IMR-90 (cell line): ENCODE measurements at regions not wholly inside any gene's neighbourhood (a gene's known extent, or its start where the extent isn't known, plus 50 kb on each side); places are given as distances from the start of the nearest gene placed in this dataset.
"Not testable (repeated sequence)": the region's sequence is repeated elsewhere in the genome, so short reads cannot be mapped to it uniquely, and the experiment has no call there.

ENCODE experiments used
- ATAC-seq: fragments of 200-7000 bp; cut with Tn5 transposase; 2 replicates; pipeline ENCODE4 v1.9.1; 2020; ENCODE audit warnings: low read depth, mild to moderate bottlenecking, moderate library complexity
- BruUV-seq: library from RNA; stranded (reverse); fragments of 400-500 nt; replicated peaks from 2 replicates; lab custom pipeline; 2021; lab: Mats Ljungman, UMichigan
- CTCF ChIA-PET: fragments of 300-600 bp; formaldehyde crosslinking; extraction: SDS; loops from one replicate; lab custom pipeline; 2021; ENCODE audit warnings: antibody characterized with exemption; lab: Yijun Ruan, JAX
- POLR2A ChIA-PET: fragments of 300-600 bp; sonication (Branson Sonifier 250); formaldehyde crosslinking; loops from one replicate; lab custom pipeline; 2022; ENCODE audit warnings: antibody characterized with exemption; ENCODE audit not compliant: unreplicated experiment; lab: Charles Lee
- DNase-seq: peaks from one replicate; pipeline ENCODE4 v3.0.0; 2013
- H2AFZ ChIP-seq: replicated peaks from 2 replicates; pipeline ENCODE3; 2013; ENCODE audit warnings: low read length, mild to moderate bottlenecking; ENCODE audit not compliant: poor library complexity
- H2AK5ac ChIP-seq: 2 replicates; pipeline ENCODE4 v1.6.1; 2013; ENCODE audit warnings: low read depth, low read length, inconsistent platforms
- H2AK9ac ChIP-seq: replicated peaks from 2 replicates; pipeline ENCODE3; 2013; ENCODE audit warnings: mild to moderate bottlenecking, low read depth, low read length, moderate library complexity; ENCODE audit not compliant: poor library complexity
- H2BK120ac ChIP-seq: 2 replicates; pipeline ENCODE4 v1.6.1; 2013; ENCODE audit warnings: low read depth, low read length, inconsistent platforms
- H2BK15ac ChIP-seq: 3 replicates; pipeline ENCODE4 v1.6.1; 2013; ENCODE audit warnings: low read depth, low read length, inconsistent platforms
- H2BK20ac ChIP-seq: 2 replicates; pipeline ENCODE4 v1.6.1; 2013; ENCODE audit warnings: low read depth, mild to moderate bottlenecking, inconsistent platforms, low read length, moderate library complexity
- H2BK5ac ChIP-seq: 2 replicates; pipeline ENCODE4 v1.6.1; 2013; ENCODE audit warnings: mild to moderate bottlenecking, low read depth, low read length, inconsistent platforms; ENCODE audit not compliant: poor library complexity, severe bottlenecking
- H3K14ac ChIP-seq: replicated peaks from 2 replicates; pipeline ENCODE4 v1.6.1; 2013; ENCODE audit warnings: low read depth, low read length, inconsistent platforms
- H3K18ac ChIP-seq: 2 replicates; pipeline ENCODE4 v1.6.1; 2013; ENCODE audit warnings: low read depth, low read length, control low read depth
- H3K23ac ChIP-seq: 2 replicates; pipeline ENCODE4 v1.6.1; 2013; ENCODE audit warnings: low read depth, low read length, inconsistent platforms
- H3K27ac ChIP-seq: 2 replicates; pipeline ENCODE4 v1.5.1; 2013; ENCODE audit warnings: mild to moderate bottlenecking, control low read depth, low read length; ENCODE audit not compliant: insufficient read depth
- H3K27me3 ChIP-seq: 2 replicates; pipeline ENCODE4 v1.6.1; 2013; ENCODE audit warnings: low read length; ENCODE audit not compliant: control insufficient read depth, insufficient read depth
- H3K36me3 ChIP-seq: 2 replicates; pipeline ENCODE4 v1.6.1; 2013; ENCODE audit warnings: low read length, mixed read lengths; ENCODE audit not compliant: control insufficient read depth, insufficient read depth
- H3K4ac ChIP-seq: 2 replicates; pipeline ENCODE4 v1.6.1; 2013; ENCODE audit warnings: low read depth, low read length, inconsistent platforms
- H3K4me1 ChIP-seq: 2 replicates; pipeline ENCODE4 v1.6.1; 2013; ENCODE audit warnings: low read length, mixed read lengths; ENCODE audit not compliant: control insufficient read depth, insufficient read depth
- H3K4me2 ChIP-seq: 2 replicates; pipeline ENCODE4 v1.6.1; 2013; ENCODE audit warnings: low read depth, mild to moderate bottlenecking, control low read depth, low read length, moderate library complexity
- H3K4me3 ChIP-seq: 2 replicates; pipeline ENCODE4 v1.5.1; 2013; ENCODE audit warnings: low read depth, mild to moderate bottlenecking, control low read depth, low read length, moderate library complexity; ENCODE audit not compliant: insufficient read depth
- H3K56ac ChIP-seq: 2 replicates; pipeline ENCODE4 v1.6.1; 2013; ENCODE audit warnings: low read length, inconsistent platforms; ENCODE audit not compliant: insufficient read depth; ENCODE audit errors: extremely low read depth
- H3K79me1 ChIP-seq, 2 experiments: 2 replicates each; pipeline ENCODE4 v1.6.1; 2013; ENCODE audit warnings: low read length in 2 of 2, inconsistent platforms in 1 of 2, low read depth in 1 of 2
- H3K9ac ChIP-seq: 2 replicates; pipeline ENCODE4 v1.6.1; 2013; ENCODE audit warnings: low read depth, low read length, control low read depth
- H3K9me1 ChIP-seq: 2 replicates; pipeline ENCODE4 v1.6.1; 2013; ENCODE audit warnings: low read length, inconsistent platforms; ENCODE audit not compliant: insufficient read depth
- H3K9me3 ChIP-seq: 2 replicates; pipeline ENCODE4 v1.6.1; 2013; ENCODE audit warnings: low read length; ENCODE audit not compliant: control insufficient read depth, insufficient read depth
- H4K20me1 ChIP-seq: 2 replicates; pipeline ENCODE4 v1.6.1; 2013; ENCODE audit warnings: low read length, inconsistent platforms; ENCODE audit not compliant: insufficient read depth
- H4K5ac ChIP-seq: 2 replicates; pipeline ENCODE4 v1.6.1; 2013; ENCODE audit warnings: mild to moderate bottlenecking, low read depth, low read length, control low read depth
- H4K8ac ChIP-seq, 2 experiments: 2 replicates each; pipeline ENCODE4 v1.6.1; 2013; ENCODE audit warnings: low read depth in 2 of 2, low read length in 2 of 2, control low read depth in 1 of 2, inconsistent platforms in 1 of 2
- H4K91ac ChIP-seq: 2 replicates; pipeline ENCODE4 v1.6.1; 2013; ENCODE audit warnings: low read depth, low read length, inconsistent platforms; ENCODE audit not compliant: insufficient read depth
- WGBS, 2 experiments: methylation state at CpG; one replicate each; pipeline versions ENCODE4 v1.1.5 to v1.1.7; 2013; ENCODE audit warnings: missing lambda C conversion rate in 2 of 2; ENCODE audit not compliant: insufficient read length in 1 of 2; ENCODE audit errors: extremely low coverage in 2 of 2; 5-methylcytosine and 5-hydroxymethylcytosine counted together
- dilution Hi-C: fragments of 300-500 bp; cut with HindIII; formaldehyde crosslinking; loops from one replicate; pipeline ENCODE4 v1.14.3; 2018; ENCODE audit warnings: low sequenced_read_pairs; ENCODE audit not compliant: unreplicated experiment
- in situ Hi-C: fragments of 300-500 bp; cut with MboI; formaldehyde crosslinking; loops from 3 replicates; pipeline ENCODE4 v1.14.3; 2019; ENCODE audit warnings: low sequenced_read_pairs, inconsistent platforms, mixed read lengths
- intact Hi-C: fragments of 100-400 bp; cut with micrococcal nuclease; formaldehyde crosslinking; loops from 2 replicates; pipeline ENCODE4 v1.10.0; 2022

DNA sequence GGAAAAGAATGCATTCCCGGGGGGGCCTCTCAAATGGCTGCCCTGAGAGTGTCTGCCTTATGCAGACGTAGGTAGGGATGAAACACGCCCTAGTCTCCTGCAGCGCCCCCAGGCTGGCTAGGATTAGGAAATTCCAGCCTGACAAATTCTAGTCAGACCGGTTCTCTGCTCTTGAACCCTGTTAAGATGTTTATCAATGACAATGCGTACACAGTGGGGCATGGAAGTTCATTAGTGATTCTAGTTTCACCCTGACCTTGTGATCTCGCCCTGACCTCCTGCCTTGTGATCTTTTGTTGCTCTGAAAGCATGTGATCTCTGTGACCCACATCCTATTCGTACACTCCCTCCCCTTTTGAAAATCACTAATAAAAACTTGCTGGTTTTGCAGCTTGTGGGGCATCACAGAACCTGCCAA, 88.7 kb downstream of the MAP3K8 start:
- DNase-seq, H3K23ac ChIP-seq, H2AK9ac ChIP-seq, H3K4me3 ChIP-seq, intact Hi-C loops, H2BK20ac ChIP-seq, H3K18ac ChIP-seq, H2BK120ac ChIP-seq, H3K4me1 ChIP-seq, H2BK5ac ChIP-seq, H3K36me3 ChIP-seq, H3K9me3 ChIP-seq, in situ Hi-C loops, H4K20me1 ChIP-seq, H3K4ac ChIP-seq, H3K4me2 ChIP-seq, BruUV-seq, H4K5ac ChIP-seq, H3K9ac ChIP-seq, dilution Hi-C loops, H2AFZ ChIP-seq, H3K79me1 ChIP-seq, POLR2A ChIA-PET, H2BK15ac ChIP-seq, H3K27ac ChIP-seq, H3K56ac ChIP-seq, CTCF ChIA-PET, H2AK5ac ChIP-seq, H3K14ac ChIP-seq, H4K8ac ChIP-seq, H3K9me1 ChIP-seq, H4K91ac ChIP-seq, ATAC-seq: not testable (repeated sequence)
- 20% methylated on average over 1 of the region's 8 CpGs; no CpG with 5 or more reads in 1 of the 2 experiments for WGBS, 2 experiments
- peaks cover 11% of the 10 kb centered on the region for H3K27me3 ChIP-seq
